ENCODE measurements at regions not wholly inside any gene's neighbourhood (a gene's known extent, or its start where the extent isn't known, plus 50 kb on each side); places are given as distances from the start of the nearest gene placed in this dataset.

- Histone ChIP-seq H4K20me1 (ENCODE audit: control insufficient read depth, insufficient read depth) (no peaks in the 10 kb centered on the region), H3K9ac (ENCODE audit: control insufficient read depth, insufficient read depth, low read length) (no peak overlapping the region), H3K4me3 (no peak overlapping the region), H3K9me3 (replicated peaks; ENCODE audit: control insufficient read depth, insufficient read depth, low read length) (no peaks in the 10 kb centered on the region; the same call in 2 of the 3 replicates), H3K4me1 (ENCODE audit: control insufficient read depth, insufficient read depth, low read length) (no peaks in the 10 kb centered on the region), H3K27ac (ENCODE audit: control insufficient read depth, insufficient read depth) (no peak overlapping the region), H3K36me3 (ENCODE audit: control insufficient read depth in 2 of 2, insufficient read depth in 2 of 2, low read length in 1 of 2) (no peaks in the 10 kb centered on the region), H2AFZ (ENCODE audit: control insufficient read depth, low read depth, low read length) (no peak overlapping the region), H3K4me2 (ENCODE audit: control insufficient read depth, insufficient read depth) (no peak overlapping the region), H3K79me2 (ENCODE audit: control insufficient read depth, insufficient read depth, low read length) (no peaks in the 10 kb centered on the region), H3K27me3 (replicated peaks in 1 of 2; ENCODE audit: control insufficient read depth in 2 of 2, insufficient read depth in 2 of 2, low read length in 1 of 2) (no peaks in the 10 kb centered on the region)
- POLR2A ChIA-PET: no interaction called here
- no peak for TF ChIP-seq USF1 (IDR thresholded peaks at IDR 0.05; ENCODE audit: borderline replicate concordance, extremely low read length, insufficient read depth, low read depth, low read length)
- no peak for TF ChIP-seq MYC (IDR thresholded peaks at IDR 0.05; ENCODE audit: insufficient read depth, insufficient read length, insufficient replicate concordance, low read length, severe bottlenecking)
- TF ChIP-seq SREBF2 (IDR thresholded peaks at IDR 0.05; ENCODE audit: low read length): no peak
- TF ChIP-seq NR2C2 (IDR thresholded peaks at IDR 0.05; ENCODE audit: borderline replicate concordance, control insufficient read depth, insufficient read length, low read depth): no peak
- TF ChIP-seq BRCA1 (IDR thresholded peaks at IDR 0.05; ENCODE audit: low read depth, low read length): no peak
- TF ChIP-seq BCLAF1 (IDR thresholded peaks at IDR 0.05): no peak
- TF ChIP-seq CBX3 (IDR thresholded peaks at IDR 0.05; ENCODE audit: borderline replicate concordance, low read depth): no peak
- TF ChIP-seq STAT1 (conservative IDR thresholded peaks at IDR 0.05): no peak
- no peak for TF ChIP-seq EED (IDR thresholded peaks at IDR 0.05; ENCODE audit: low read depth)
- no peak for TF ChIP-seq TARDBP (IDR thresholded peaks at IDR 0.05; ENCODE audit: borderline replicate concordance)
- BruUV-seq (replicated peaks): no TSS peak
- ATAC-seq (no peak), DNase-seq (ENCODE audit: low read depth, low spot score) (no peak), FAIRE-seq (no peak)
- CTCF ChIA-PET: no interaction called here
- SMC1A ChIA-PET (ENCODE audit: uncharacterized antibody, unreplicated experiment): no interaction called here
- in situ Hi-C loops (cut with MboI): no loop called here
- intact Hi-C loops (cut with micrococcal nuclease; ENCODE audit: unreplicated experiment): no loop called here
- RAD21 ChIA-PET (ENCODE audit: unreplicated experiment): no interaction called here
- WGBS (ENCODE audit: insufficient coverage, insufficient replicate concordance, low lambda C conversion rate, missing lambda C conversion rate): 0% methylated on average over 2 of the region's 2 CpGs
These were observed 670.3 kb downstream of the TLE4 start for GRCh38 chr9:80242022-80242421.

Measured in GM12878 (cell line).